Adrenal gland (tissue), 5 donors: ENCODE measurements at regions not wholly inside any gene's neighbourhood (a gene's known extent, or its start where the extent isn't known, plus 50 kb on each side); places are given as distances from the start of the nearest gene placed in this dataset.

Experiments used
- CTCF ChIP-seq, 6 experiments: fragments of 450-650 bp in 4 of 6; fragments of 200-600 bp in 2 of 6; sonication (generic) in 1 of 6; IDR thresholded peaks; 1 replicate in 5 of 6; 2 replicates in 1 of 6; pipeline versions ENCODE4 v1.5.1 to v1.8.0; 2016 to 2021; ENCODE audit warnings: antibody characterized with exemption in 6 of 6, mild to moderate bottlenecking in 2 of 6, moderate library complexity in 1 of 6
- POLR2A ChIP-seq, 2 donors: fragments of 450-650 bp; IDR thresholded peaks; one replicate each; pipeline ENCODE4 v1.6.1; 2017; ENCODE audit warnings: antibody characterized with exemption in 2 of 2, mild to moderate bottlenecking in 2 of 2, moderate library complexity in 1 of 2
- donor health status: DM: no; HTN: no; CAD: no.

GRCh38 chr10:30686708-30687107, 57.2 kb upstream of the LYZL2 start:
- TF ChIP-seq POLR2A (IDR thresholded peaks at IDR 0.05) = no peak
- no peak for TF ChIP-seq CTCF (IDR thresholded peaks at IDR 0.05)
